A673 (cell line): ENCODE measurements at regions not wholly inside any gene's neighbourhood (a gene's known extent, or its start where the extent isn't known, plus 50 kb on each side); places are given as distances from the start of the nearest gene placed in this dataset.
A peak's percentile ranks its signal among the peaks of the same experiment; 100 is the strongest.

Source experiments
- BruUV-seq: library from RNA; stranded (reverse); fragments of 400-500 nt; replicated peaks from 2 replicates; lab custom pipeline; 2021; lab: Mats Ljungman, UMichigan
- CTCF ChIA-PET: fragments of 300-600 bp; sonication (Branson Sonifier 250); formaldehyde crosslinking; loops from one replicate; lab custom pipeline; 2022; ENCODE audit warnings: antibody characterized with exemption; lab: Charles Lee
- POLR2A ChIA-PET: fragments of 300-600 bp; sonication (Branson Sonifier 250); formaldehyde crosslinking; loops from one replicate; lab custom pipeline; 2022; ENCODE audit warnings: antibody characterized with exemption; ENCODE audit not compliant: low non-redundant PET; lab: Charles Lee
- DNase-seq: peaks from one replicate; pipeline ENCODE4 v3.0.0-alpha.2; 2015; ENCODE audit warnings: low spot score
- H3K27ac ChIP-seq: fragments of 200-600 bp; sonication (generic); 2 replicates; pipeline ENCODE4 v1.5.1; 2016; ENCODE audit warnings: mixed run types, low read depth, mild to moderate bottlenecking, mixed read lengths, antibody characterized with exemption, low read length; ENCODE audit not compliant: poor library complexity, severe bottlenecking
- H3K27me3 ChIP-seq: fragments of 200-600 bp; sonication (generic); replicated peaks from 2 replicates; pipeline ENCODE4 v1.6.1; 2017; ENCODE audit warnings: mixed run types, low read depth, mild to moderate bottlenecking, mixed read lengths, antibody characterized with exemption, low read length; ENCODE audit not compliant: insufficient read depth, poor library complexity
- H3K36me3 ChIP-seq: fragments of 200-600 bp; sonication (generic); 2 replicates; pipeline ENCODE4 v1.6.1; 2016; ENCODE audit warnings: mixed run types, mild to moderate bottlenecking, mixed read lengths, antibody characterized with exemption, low read length; ENCODE audit not compliant: insufficient read depth, poor library complexity, severe bottlenecking
- H3K4me1 ChIP-seq: fragments of 200-600 bp; sonication (generic); 2 replicates; pipeline ENCODE4 v1.6.1; 2017; ENCODE audit warnings: mixed run types, mild to moderate bottlenecking, mixed read lengths, antibody characterized with exemption, low read length; ENCODE audit not compliant: insufficient read depth, poor library complexity, severe bottlenecking
- H3K4me3 ChIP-seq: fragments of 200-600 bp; sonication (generic); 2 replicates; pipeline ENCODE4 v1.5.1; 2016; ENCODE audit warnings: low read depth, mixed run types, mild to moderate bottlenecking, mixed read lengths, low read length; ENCODE audit not compliant: poor library complexity, severe bottlenecking
- H3K9me3 ChIP-seq: fragments of 200-600 bp; sonication (generic); 2 replicates; pipeline ENCODE4 v1.6.1; 2016; ENCODE audit warnings: mixed run types, low read depth, mild to moderate bottlenecking, mixed read lengths, antibody characterized with exemption, low read length; ENCODE audit not compliant: poor library complexity, severe bottlenecking
- CTCF ChIP-seq: fragments of 300-800, 200-600 bp; sonication (generic); conservative IDR thresholded peaks from 2 replicates; pipeline ENCODE4 v1.5.1; 2017; ENCODE audit warnings: low read depth, mild to moderate bottlenecking, antibody characterized with exemption, low read length, moderate library complexity, mixed read lengths
- EZH2 ChIP-seq: fragments of 200-600 bp; sonication (generic); IDR thresholded peaks from 2 replicates; pipeline ENCODE4 v1.6.1; 2017; ENCODE audit warnings: borderline replicate concordance, low read depth, mild to moderate bottlenecking, mixed read lengths, antibody characterized with exemption, low read length; ENCODE audit not compliant: poor library complexity, severe bottlenecking
- intact Hi-C: fragments of 100-400 bp; cut with micrococcal nuclease; formaldehyde crosslinking; loops from one replicate; pipeline ENCODE4 v1.10.0; 2022; ENCODE audit not compliant: unreplicated experiment

- Histone ChIP-seq H3K27me3 (no peaks in the 10 kb centered on the region), H3K9me3 (no peaks in the 10 kb centered on the region), H3K36me3 (no peaks in the 10 kb centered on the region), H3K27ac (no peak overlapping the region), H3K4me1 (no peaks in the 10 kb centered on the region), H3K4me3 (no peak overlapping the region)
- POLR2A ChIA-PET: no interaction called here
- peak; percentile 18 for DNase-seq
- CTCF ChIA-PET: no interaction called here
- no TSS peak for BruUV-seq
- no peak for TF ChIP-seq EZH2
- TF ChIP-seq CTCF: no peak
- intact Hi-C loops: no loop called here
These were observed 479.7 kb downstream of the KIF20B start for GRCh38 chr10:90180886-90181691.

- Histone ChIP-seq H3K36me3 (no peaks in the 10 kb centered on the region), H3K27me3 (peaks cover 18% of the 10 kb centered on the region), H3K9me3 (no peaks in the 10 kb centered on the region), H3K27ac (no peak overlapping the region), H3K4me3 (no peak overlapping the region), H3K4me1 (no peaks in the 10 kb centered on the region)
- no peak for DNase-seq
- ChIA-PET POLR2A (no interaction called here), CTCF (no interaction called here)
- TF ChIP-seq CTCF (no peak), EZH2 (no peak)
- no TSS peak for BruUV-seq
- intact Hi-C loops: no loop called here
These were observed 491.4 kb downstream of the KIF20B start for GRCh38 chr10:90192825-90193224.

GRCh38 chr10:90193240-90193985 is 492.0 kb downstream of the KIF20B start:
- no peaks in the 10 kb centered on the region for H3K4me1 ChIP-seq
- no peaks in the 10 kb centered on the region for H3K36me3 ChIP-seq
- POLR2A ChIA-PET: no interaction called here
- no peaks in the 10 kb centered on the region for H3K9me3 ChIP-seq
- DNase-seq: no peak
- no peak overlapping the region for H3K27ac ChIP-seq
- no peak overlapping the region for H3K4me3 ChIP-seq
- BruUV-seq: no TSS peak
- CTCF ChIA-PET: no interaction called here
- TF ChIP-seq CTCF (no peak), EZH2 (no peak)
- intact Hi-C loops: no loop called here
- H3K27me3 ChIP-seq: peaks cover 18% of the 10 kb centered on the region
